HepG2 (cell line): ENCODE measurements at regions not wholly inside any gene's neighbourhood (a gene's known extent, or its start where the extent isn't known, plus 50 kb on each side); places are given as distances from the start of the nearest gene placed in this dataset.
A peak's percentile ranks its signal among the peaks of the same experiment; 100 is the strongest.

Experiments
- ATAC-seq: fragments of 200-7000 bp; cut with Tn5 transposase; 3 replicates; pipeline ENCODE4 v1.9.1; 2020; ENCODE audit warnings: mild to moderate bottlenecking, moderate library complexity
- BruUV-seq: library from RNA; stranded (reverse); fragments of 400-500 nt; replicated peaks from 2 replicates; lab custom pipeline; 2021; lab: Mats Ljungman, UMichigan
- CTCF ChIA-PET: fragments of 300-600 bp; formaldehyde crosslinking; extraction: SDS; loops from one replicate; lab custom pipeline; 2021; ENCODE audit warnings: low total read pairs, inconsistent platforms, low intra/inter-chr PET ratio; lab: Yijun Ruan, JAX
- POLR2A ChIA-PET: fragments of 350-600 bp; sonication (Branson Sonifier 250); formaldehyde crosslinking; loops from one replicate; lab custom pipeline; 2020; ENCODE audit warnings: antibody characterized with exemption, inconsistent platforms; lab: Yijun Ruan, JAX
- DNase-seq: peaks from one replicate; pipeline ENCODE4 v3.0.0-alpha.2; 2015; ENCODE audit warnings: low spot score
- FAIRE-seq: peaks from 3 replicates; lab custom pipeline; 2011; peaks lifted over from hg19 to GRCh38; lab: Jason Lieb, UNC
- H2AFZ ChIP-seq: one replicate; pipeline ENCODE4 v1.6.1; 2011; ENCODE audit warnings: low read length, inconsistent platforms
- H3K27ac ChIP-seq: fragments of 300-600 bp; 3 replicates; pipeline ENCODE4 v1.8.0; 2011; ENCODE audit warnings: mixed run types, mild to moderate bottlenecking, mixed read lengths, low read length, inconsistent platforms; ENCODE audit not compliant: insufficient read depth; ENCODE audit errors: extremely low read length
- H3K27me3 ChIP-seq, 2 experiments: fragments of 200-600 bp in 1 of 2; 2 replicates in 1 of 2; 3 replicates in 1 of 2; pipeline versions ENCODE4 v1.6.0 to v1.8.0; 2011; ENCODE audit warnings: low read length in 2 of 2, mild to moderate bottlenecking in 2 of 2, moderate library complexity in 2 of 2, inconsistent platforms in 1 of 2; ENCODE audit not compliant: insufficient read depth in 2 of 2, control insufficient read depth in 1 of 2
- H3K36me3 ChIP-seq, 2 experiments: fragments of 200-600 bp in 1 of 2; replicated peaks in 1 of 2; 2 replicates in 1 of 2; 3 replicates in 1 of 2; pipeline versions ENCODE4 v1.5.1 to v1.8.0; 2011; ENCODE audit warnings: low read length in 2 of 2, inconsistent platforms in 1 of 2; ENCODE audit not compliant: insufficient read depth in 2 of 2, control insufficient read depth in 1 of 2
- H3K4me1 ChIP-seq: 2 replicates; pipeline ENCODE4 v1.5.1; 2012; ENCODE audit warnings: low read length, inconsistent platforms; ENCODE audit not compliant: insufficient read depth
- H3K4me2 ChIP-seq: 2 replicates; pipeline ENCODE4 v1.6.0; 2011; ENCODE audit warnings: low read depth, low read length, inconsistent platforms
- H3K4me3 ChIP-seq, 3 experiments: fragments of 200-600 bp in 1 of 3; sonication (generic), shearing (Covaris generic) in 1 of 3; replicated peaks in 1 of 3; 2 replicates each; pipeline ENCODE4 v1.5.1; 2011 to 2016; ENCODE audit warnings: low read length in 3 of 3, inconsistent platforms in 2 of 3, low read depth in 2 of 3, mild to moderate bottlenecking in 2 of 3, control low read depth in 1 of 3, mixed read lengths in 1 of 3; ENCODE audit not compliant: insufficient read depth in 1 of 3
- H3K79me2 ChIP-seq: one replicate; pipeline ENCODE4 v1.6.1; 2011; ENCODE audit warnings: low read length, inconsistent platforms; ENCODE audit not compliant: insufficient read depth
- H3K9ac ChIP-seq: 2 replicates; pipeline ENCODE4 v1.6.0; 2011; ENCODE audit warnings: mild to moderate bottlenecking, low read depth, low read length, inconsistent platforms; ENCODE audit not compliant: insufficient read depth
- H3K9me3 ChIP-seq: 2 replicates; pipeline ENCODE4 v1.5.1; 2012; ENCODE audit warnings: mild to moderate bottlenecking, low read length
- H4K20me1 ChIP-seq: 2 replicates; pipeline ENCODE4 v1.6.0; 2011; ENCODE audit warnings: inconsistent platforms, mild to moderate bottlenecking, low read length, moderate library complexity; ENCODE audit not compliant: insufficient read depth
- BORCS8-MEF2B ChIP-seq: sonication (generic); formaldehyde crosslinking; IDR thresholded peaks from 2 replicates; pipeline ENCODE4 v1.8.0; 2022; ENCODE audit warnings: mild to moderate bottlenecking, missing genetic modification reagents
- BRCA1 ChIP-seq: sonication (generic); formaldehyde crosslinking; IDR thresholded peaks from 2 replicates; pipeline ENCODE4 v1.4.0; 2020; ENCODE audit warnings: missing genetic modification reagents
- CHD4 ChIP-seq: fragments of 200-600 bp; sonication (generic); IDR thresholded peaks from 2 replicates; pipeline ENCODE4 v1.7.0; 2017; ENCODE audit warnings: mild to moderate bottlenecking, low read length, borderline replicate concordance
- GATAD2A ChIP-seq: IDR thresholded peaks from 2 replicates; pipeline ENCODE4 v1.6.1; 2016
- NONO ChIP-seq, 2 experiments: fragments of 450-650 bp in 1 of 2; sonication (generic) in 1 of 2; formaldehyde crosslinking in 1 of 2; IDR thresholded peaks in 1 of 2; conservative IDR thresholded peaks in 1 of 2; 2 replicates each; pipeline versions ENCODE4 v1.6.1 to v1.8.0; 2017 to 2022; ENCODE audit warnings: mild to moderate bottlenecking in 1 of 2, missing genetic modification reagents in 1 of 2, moderate library complexity in 1 of 2
- REXO4 ChIP-seq: sonication (generic); formaldehyde crosslinking; IDR thresholded peaks from 2 replicates; pipeline ENCODE4 v1.8.0; 2022; ENCODE audit warnings: missing genetic modification reagents, mild to moderate bottlenecking, borderline replicate concordance
- SAP130 ChIP-seq: IDR thresholded peaks from 2 replicates; pipeline ENCODE4 v1.6.1; 2016; ENCODE audit warnings: low read depth
- SP1 ChIP-seq, 2 experiments: fragments of 450-650 bp in 1 of 2; sonication (generic) in 1 of 2; formaldehyde crosslinking in 1 of 2; IDR thresholded peaks; 2 replicates each; pipeline versions ENCODE4 v1.4.0 to v1.6.1; 2016 to 2020; ENCODE audit warnings: missing genetic modification reagents in 1 of 2
- ZNF232 ChIP-seq: sonication (generic); formaldehyde crosslinking; IDR thresholded peaks from 2 replicates; pipeline ENCODE4 v1.4.0; 2020; ENCODE audit warnings: missing genetic modification reagents, borderline replicate concordance
- ZSCAN12 ChIP-seq: sonication (generic); formaldehyde crosslinking; IDR thresholded peaks from 2 replicates; pipeline ENCODE4 v1.9.0; 2021; ENCODE audit warnings: mild to moderate bottlenecking, missing genetic modification reagents
- WGBS: methylation state at CpG from one replicate; pipeline ENCODE4 v1.1.6; 2017; ENCODE audit warnings: low lambda C conversion rate; 5-methylcytosine and 5-hydroxymethylcytosine counted together
- in situ Hi-C: cut with HindIII; loops from 2 replicates; pipeline ENCODE4 v1.10.0; 2017; ENCODE audit warnings: low pct_unique_long_range_greater_than_20kb; ENCODE audit not compliant: extremely low pct_ligation_motif_present
- intact Hi-C: fragments of 100-400 bp; cut with micrococcal nuclease; formaldehyde crosslinking; loops from one replicate; pipeline ENCODE4 v1.10.0; 2022; ENCODE audit not compliant: unreplicated experiment
- TF ChIP-seq, protein P1 (sequence below): sonication (generic); formaldehyde crosslinking; IDR thresholded peaks from 2 replicates; pipeline ENCODE4 v1.4.0; 2020; ENCODE audit warnings: mild to moderate bottlenecking, missing genetic modification reagents

DNA sequence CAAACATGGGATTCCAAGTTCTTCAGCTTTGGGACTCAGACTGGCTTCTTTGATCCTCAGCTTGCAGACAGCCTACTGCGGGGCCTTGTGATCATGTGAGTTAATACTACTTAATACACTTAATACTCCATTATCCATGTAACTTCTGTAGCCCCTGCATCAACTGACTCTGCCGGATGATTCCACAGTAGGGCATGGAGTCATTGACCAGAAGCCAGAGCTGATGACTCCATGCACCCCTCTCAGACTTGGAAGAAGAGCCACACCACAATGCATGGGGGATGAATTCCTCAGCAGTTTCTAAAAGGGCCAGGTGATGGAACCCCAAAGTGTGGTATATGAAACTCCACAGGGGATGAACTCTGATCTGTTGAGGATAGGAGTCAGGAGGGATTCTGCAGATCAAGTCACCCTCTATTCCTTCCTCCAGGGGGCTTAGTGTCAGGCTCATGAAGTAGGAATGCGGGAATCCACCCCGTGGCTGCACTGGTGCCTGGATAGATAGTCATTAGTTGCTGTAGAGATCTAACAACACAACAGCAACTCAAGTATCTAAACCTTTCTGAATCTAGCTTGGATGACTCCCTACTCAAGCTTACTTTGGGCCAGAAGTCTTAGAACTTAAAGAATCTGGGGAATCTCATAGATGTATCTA is 70.2 kb downstream of the GPR6 start:
- ATAC-seq (peak; percentile 81), FAIRE-seq (no peak), DNase-seq (no peak)
- ChIA-PET CTCF (no interaction called here), POLR2A (no interaction called here)
- Histone ChIP-seq H3K4me1 (0 out of 2 replicates have a peak, but pooled peaks cover 7% of the 10 kb centered on the region), H3K4me3 (no peak overlapping the region), H3K9me3 (no peaks in the 10 kb centered on the region), H3K27ac (no peak overlapping the region), H3K36me3 (no peaks in the 10 kb centered on the region), H3K9ac (no peak overlapping the region), H3K4me2 (no peak overlapping the region), H2AFZ (no peak overlapping the region), H3K79me2 (no peaks in the 10 kb centered on the region), H3K27me3 (peaks cover 1 to 21% of the 10 kb centered on the region in 2 experiments; a peak in 3 of 5 replicates)
- 0% methylated on average over 2 of the region's 4 CpGs for WGBS
- BruUV-seq = no TSS peak
- in situ Hi-C loops (loop anchor here (10.0 kb wide), 2 partner anchors 154 to 346 kb away; no protein-coding TSS in a partner anchor), intact Hi-C loops (no loop called here)
- TF ChIP-seq NONO (IDR thresholded peaks at IDR 0.05) (no peak), NONO (CRISPR knock-in tag; conservative IDR thresholded peaks at IDR 0.05) (no peak), BORCS8-MEF2B (CRISPR knock-in tag) (no peak), SAP130 (CRISPR knock-in tag) (no peak), REXO4 (CRISPR knock-in tag) (no peak)
- TF ChIP-seq, all 625 proteins: peak for 0
- no peaks in the 10 kb centered on the region for H4K20me1 ChIP-seq

DNA sequence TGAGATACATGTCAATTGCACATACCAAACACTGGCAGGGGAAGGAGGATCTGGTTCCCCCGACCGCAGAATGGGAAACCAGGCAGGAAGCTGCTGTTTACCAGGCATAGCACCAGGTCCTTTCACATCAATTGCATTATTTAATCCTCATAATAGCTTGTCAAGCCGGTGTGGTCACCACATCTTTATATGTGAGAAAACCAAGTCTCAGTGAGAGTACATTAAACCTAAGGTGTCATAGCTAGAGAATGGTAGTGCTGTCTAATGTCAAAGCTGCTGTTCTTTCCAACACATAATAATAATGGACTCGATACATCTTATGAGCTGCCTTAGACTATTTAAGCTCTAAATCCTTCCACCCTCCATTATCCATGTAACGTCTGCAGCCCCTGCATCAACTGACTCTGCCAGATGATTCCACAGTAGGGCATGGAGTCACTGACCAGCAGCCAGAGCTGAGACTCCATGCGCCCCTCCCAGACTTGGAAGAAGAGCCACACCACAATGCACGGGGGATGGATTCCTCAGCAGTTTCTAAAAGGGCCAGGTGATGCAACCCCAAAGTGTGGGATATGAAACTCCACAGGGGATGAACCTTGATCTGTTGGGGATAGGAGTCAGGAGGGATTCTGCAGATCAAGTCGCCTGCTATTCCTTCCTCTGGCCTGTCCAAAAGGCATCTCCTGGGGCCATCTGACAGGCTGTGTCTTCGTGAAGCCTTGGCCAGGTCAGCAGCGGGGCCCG is 71.8 kb downstream of the GPR6 start:
- no peaks in the 10 kb centered on the region for H4K20me1 ChIP-seq
- no peak overlapping the region for H3K27ac ChIP-seq
- no peaks in the 10 kb centered on the region for H3K79me2 ChIP-seq
- no peak overlapping the region for H3K4me2 ChIP-seq
- peaks cover 3% of the 10 kb centered on the region; the same call in 1 of the 2 replicates for H3K4me1 ChIP-seq
- in situ Hi-C loops (loop anchor here (5.0 to 10.0 kb wide), 4 partner anchors 155 to 523 kb away; no protein-coding TSS in a partner anchor), intact Hi-C loops (loop anchor here (5.0 kb wide), 1 partner anchor 337 kb away; no protein-coding TSS in a partner anchor)
- H3K9me3 ChIP-seq = no peaks in the 10 kb centered on the region
- no TSS peak for BruUV-seq
- DNase-seq = no peak
- TF ChIP-seq GATAD2A (CRISPR knock-in tag) = no peak
- no peak for TF ChIP-seq ZNF232 (CRISPR knock-in tag)
- no peak for TF ChIP-seq ZSCAN12
- no peak for TF ChIP-seq SP1 (IDR thresholded peaks at IDR 0.05)
- TF ChIP-seq SP1 (CRISPR knock-in tag; IDR thresholded peaks at IDR 0.05) = no peak
- TF ChIP-seq CHD4 = no peak
- TF ChIP-seq, protein P1, sequence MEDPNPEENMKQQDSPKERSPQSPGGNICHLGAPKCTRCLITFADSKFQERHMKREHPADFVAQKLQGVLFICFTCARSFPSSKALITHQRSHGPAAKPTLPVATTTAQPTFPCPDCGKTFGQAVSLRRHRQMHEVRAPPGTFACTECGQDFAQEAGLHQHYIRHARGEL (CRISPR knock-in tag) = no peak
- TF ChIP-seq BRCA1 (CRISPR knock-in tag) = no peak
- no peak overlapping the region for H3K9ac ChIP-seq
- ATAC-seq = no peak
- H3K36me3 ChIP-seq = no peaks in the 10 kb centered on the region
- CTCF ChIA-PET = no interaction called here
- POLR2A ChIA-PET = no interaction called here
- peaks cover 1 to 25% of the 10 kb centered on the region in 2 experiments; a peak in 3 of 5 replicates for H3K27me3 ChIP-seq
- no peak for FAIRE-seq
- WGBS = 11% methylated on average over 7 of the region's 11 CpGs
- no peak overlapping the region for H2AFZ ChIP-seq
- H3K4me3 ChIP-seq = no peak overlapping the region
